Hypothalamus (tissue), 51 donors: ENCODE measurements at regions not wholly inside any gene's neighbourhood (a gene's known extent, or its start where the extent isn't known, plus 50 kb on each side); places are given as distances from the start of the nearest gene placed in this dataset.
"Not testable (repeated sequence)": the region's sequence is repeated elsewhere in the genome, so short reads cannot be mapped to it uniquely, and the experiment has no call there.

ENCODE experiments used
- DNase-seq, 51 donors: peaks; one replicate each; lab custom pipeline; 2025; lab: John Stamatoyannopoulos, UW

GRCh38 chr7:81488210-81488609 is 281.6 kb downstream of the HGF start:
- DNase-seq: no peak

- DNase-seq: no peak
Measured at GRCh38 chr7:81487516-81487915, 282.3 kb downstream of the HGF start.

GRCh38 chr7:81484261-81484660 is 285.6 kb downstream of the HGF start:
- DNase-seq: peak in 10 of 51 donors; percentile 1 to 17 (median 8)

GRCh38 chr7:81482600-81483186 is 287.2 kb downstream of the HGF start:
- DNase-seq: no peak

- DNase-seq: no peak
Measured at GRCh38 chr7:81478664-81479063, 291.2 kb downstream of the HGF start.

GRCh38 chr7:81478201-81478600 is 291.6 kb downstream of the HGF start:
- DNase-seq: not testable (repeated sequence)

GRCh38 chr7:81473236-81473635 is 296.6 kb downstream of the HGF start:
- no peak for DNase-seq

GRCh38 chr7:81470724-81471379 is 299.0 kb downstream of the HGF start:
- DNase-seq: no peak

- DNase-seq: peak in 34 of 51 donors; percentile 1 to 76 (median 44)
Measured at GRCh38 chr7:81469869-81470723, 299.8 kb downstream of the HGF start.

GRCh38 chr7:81469153-81469868 is 300.5 kb downstream of the HGF start:
- DNase-seq: no peak

- DNase-seq: no peak
Measured at GRCh38 chr7:81468526-81468925, 301.3 kb downstream of the HGF start.

- DNase-seq: no peak
Measured at GRCh38 chr7:81467964-81468363, 301.9 kb downstream of the HGF start.

GRCh38 chr7:81462672-81463071 is 307.2 kb downstream of the HGF start:
- DNase-seq: no peak

GRCh38 chr7:81460250-81461045 is 309.4 kb downstream of the HGF start:
- no peak for DNase-seq

- DNase-seq: no peak
Measured at GRCh38 chr7:81459485-81459884, 310.4 kb downstream of the HGF start.

GRCh38 chr7:81457852-81458522 is 311.9 kb downstream of the HGF start:
- no peak for DNase-seq

GRCh38 chr7:81453770-81454169 is 316.1 kb downstream of the HGF start:
- not testable (repeated sequence) for DNase-seq

- no peak for DNase-seq
Measured at GRCh38 chr7:81449105-81449504, 320.7 kb downstream of the HGF start.

- DNase-seq: no peak
Measured at GRCh38 chr7:81447351-81447952, 322.4 kb downstream of the HGF start.
